HG02763 (cell line): ENCODE measurements at regions not wholly inside any gene's neighbourhood (a gene's known extent, or its start where the extent isn't known, plus 50 kb on each side); places are given as distances from the start of the nearest gene placed in this dataset.
"Not testable (repeated sequence)": the region's sequence is repeated elsewhere in the genome, so short reads cannot be mapped to it uniquely, and the experiment has no call there.

Experiments used
- ATAC-seq: cut with Tn5 transposase; IDR thresholded peaks from one replicate; pipeline ENCODE4 v1.9.1; 2021; ENCODE audit warnings: mild to moderate bottlenecking, moderate library complexity; ENCODE audit not compliant: unreplicated experiment

DNA sequence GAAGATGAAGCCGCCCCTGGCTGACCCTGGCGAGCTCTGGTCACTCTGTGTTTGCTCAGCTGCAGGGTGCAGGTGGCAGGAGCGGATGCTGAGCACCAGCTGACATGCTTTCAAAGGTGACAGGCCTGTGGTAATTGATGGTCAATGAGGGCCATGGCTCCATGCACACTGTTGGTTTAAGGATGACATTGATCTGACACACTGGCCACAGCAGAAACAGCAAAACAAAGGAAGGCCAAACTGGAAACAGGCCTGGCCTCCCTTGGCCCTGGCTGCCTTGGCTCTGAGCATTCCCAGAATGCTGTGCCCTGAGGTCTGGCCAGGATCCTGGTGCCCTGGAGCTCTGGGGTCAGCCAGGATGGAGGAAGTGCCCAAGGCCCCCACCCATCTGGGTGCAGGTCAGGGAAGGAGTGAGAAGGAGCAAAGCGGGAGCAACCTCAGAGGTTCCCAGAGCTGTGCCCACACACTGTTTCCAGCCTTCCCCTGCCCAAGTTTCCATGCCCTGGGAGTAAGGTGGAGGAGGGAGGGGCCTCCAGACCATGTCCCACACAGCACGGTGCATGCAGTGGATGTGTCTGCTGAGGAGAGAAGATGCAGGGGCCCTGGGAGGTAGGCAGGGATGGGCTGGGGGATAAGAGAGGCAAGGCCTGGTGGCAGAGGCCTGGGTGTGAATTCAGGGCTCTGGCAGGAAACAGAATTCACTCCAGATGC lies 302.2 kb downstream of the RPS24 start:
- ATAC-seq, result no peak

DNA sequence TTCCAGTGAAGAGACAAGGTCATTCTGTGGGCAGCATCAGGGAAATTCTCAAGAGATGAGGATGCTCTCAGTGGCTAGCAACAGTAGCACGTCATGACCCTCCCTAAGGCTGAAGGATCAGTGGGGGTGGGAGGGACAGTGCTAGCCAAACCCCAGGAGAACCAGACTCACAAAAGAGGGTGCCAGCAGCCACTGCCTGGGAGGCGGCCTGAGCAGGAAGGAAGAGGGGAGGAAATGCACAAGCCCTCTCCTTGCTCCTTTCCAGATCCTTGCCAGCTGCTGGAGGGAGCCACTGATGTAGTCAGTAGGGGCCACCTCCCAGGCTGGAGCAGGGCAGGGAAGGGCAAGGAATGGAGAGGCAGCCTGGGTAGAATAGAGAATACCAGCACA lies 302.7 kb downstream of the RPS24 start:
- ATAC-seq, result no peak

DNA sequence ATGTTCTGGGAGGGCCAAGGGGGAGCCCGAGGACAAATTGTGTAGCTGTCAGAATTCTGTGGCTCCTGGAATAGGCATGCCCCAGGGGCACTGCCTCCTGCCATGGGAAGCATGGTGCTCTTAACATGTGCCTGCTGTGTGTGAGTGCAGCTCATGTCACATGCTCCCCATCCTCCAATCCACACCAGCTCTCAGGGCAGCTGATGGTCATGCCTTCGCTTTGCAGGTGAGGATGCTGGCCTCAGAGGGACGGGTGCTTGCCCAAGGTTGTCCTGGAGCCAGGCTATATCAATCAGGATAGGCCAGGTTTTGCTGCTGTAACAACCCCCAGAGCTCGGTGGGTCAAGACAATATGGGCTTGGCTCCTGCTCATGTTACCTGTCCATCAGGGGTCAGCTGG lies 303.4 kb downstream of the RPS24 start:
- ATAC-seq, result no peak

DNA sequence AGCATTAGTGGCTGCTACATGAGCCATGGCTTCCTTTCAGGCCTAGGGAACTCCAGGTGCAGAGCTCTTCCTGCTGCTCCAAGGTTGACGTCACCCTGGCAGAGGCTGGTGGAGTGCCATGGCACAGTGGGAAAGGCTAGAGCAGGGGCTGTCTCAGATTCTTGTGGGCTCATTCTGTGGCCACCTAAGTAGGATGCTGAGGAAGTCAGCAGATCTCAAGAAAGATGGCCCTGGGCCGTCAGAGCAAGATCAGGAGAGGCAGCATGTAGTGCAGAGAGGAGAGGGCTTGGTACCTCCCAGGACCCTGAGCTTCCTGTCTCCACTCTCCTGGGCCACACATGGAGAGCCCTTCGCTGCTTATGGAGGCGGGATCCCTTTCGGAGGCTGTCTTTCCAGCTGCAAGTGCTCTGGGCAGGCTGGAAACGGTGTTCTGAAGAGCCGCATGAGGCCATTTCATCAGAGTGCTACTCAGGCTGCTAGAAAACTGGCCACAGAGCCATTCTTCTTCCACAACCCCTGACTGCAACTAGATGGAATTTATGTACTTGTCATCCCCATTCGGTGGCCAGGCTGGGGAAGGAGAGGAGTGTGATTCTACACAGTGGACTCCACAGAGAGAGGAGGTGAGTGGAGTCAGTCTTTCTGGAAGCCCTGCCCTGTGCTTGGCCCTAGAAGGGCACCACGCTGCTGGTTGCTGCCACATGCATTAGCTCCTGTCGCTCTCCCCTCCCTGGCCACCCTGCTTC lies 304.2 kb downstream of the RPS24 start:
- ATAC-seq, result no peak

DNA sequence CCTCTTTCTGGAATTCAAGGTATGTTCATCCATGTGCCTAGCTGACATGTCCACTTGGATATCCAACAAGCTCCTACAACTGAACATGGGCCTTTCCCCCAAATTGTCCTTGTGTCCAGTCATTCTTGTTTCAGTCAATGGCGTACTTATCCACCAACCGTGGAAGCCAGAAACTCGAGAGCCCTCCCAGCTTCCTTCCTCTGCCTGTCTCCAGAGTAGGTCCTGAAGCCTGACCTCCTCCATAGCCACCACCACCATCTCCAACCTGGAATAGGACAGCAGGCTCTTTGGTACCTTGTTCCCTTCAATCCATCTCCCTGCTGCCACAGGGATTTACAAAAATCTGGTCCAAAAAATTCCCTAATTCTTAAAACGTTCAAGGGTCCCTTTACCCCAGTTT lies 305.1 kb downstream of the RPS24 start:
- ATAC-seq, result no peak

DNA sequence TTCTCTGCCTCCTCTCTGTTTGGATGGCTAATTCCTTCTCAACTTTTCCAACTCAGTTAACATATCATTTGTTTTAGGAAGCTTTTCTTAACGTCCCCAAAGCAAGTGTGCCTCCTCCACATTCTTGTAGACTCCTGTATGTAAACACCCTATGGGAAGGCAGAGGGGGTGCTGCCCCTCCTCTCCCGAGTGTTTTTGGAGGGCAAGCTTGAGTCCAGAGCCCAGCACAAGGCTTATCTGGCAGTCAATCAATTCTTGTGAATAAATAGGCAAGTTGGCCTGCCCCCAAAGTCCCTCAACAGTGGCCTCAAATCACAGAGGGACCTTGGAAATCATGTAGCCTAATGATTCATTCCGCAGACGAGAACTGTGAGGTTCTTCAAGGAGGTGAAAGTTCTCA lies 305.6 kb downstream of the RPS24 start:
- no peak for ATAC-seq

DNA sequence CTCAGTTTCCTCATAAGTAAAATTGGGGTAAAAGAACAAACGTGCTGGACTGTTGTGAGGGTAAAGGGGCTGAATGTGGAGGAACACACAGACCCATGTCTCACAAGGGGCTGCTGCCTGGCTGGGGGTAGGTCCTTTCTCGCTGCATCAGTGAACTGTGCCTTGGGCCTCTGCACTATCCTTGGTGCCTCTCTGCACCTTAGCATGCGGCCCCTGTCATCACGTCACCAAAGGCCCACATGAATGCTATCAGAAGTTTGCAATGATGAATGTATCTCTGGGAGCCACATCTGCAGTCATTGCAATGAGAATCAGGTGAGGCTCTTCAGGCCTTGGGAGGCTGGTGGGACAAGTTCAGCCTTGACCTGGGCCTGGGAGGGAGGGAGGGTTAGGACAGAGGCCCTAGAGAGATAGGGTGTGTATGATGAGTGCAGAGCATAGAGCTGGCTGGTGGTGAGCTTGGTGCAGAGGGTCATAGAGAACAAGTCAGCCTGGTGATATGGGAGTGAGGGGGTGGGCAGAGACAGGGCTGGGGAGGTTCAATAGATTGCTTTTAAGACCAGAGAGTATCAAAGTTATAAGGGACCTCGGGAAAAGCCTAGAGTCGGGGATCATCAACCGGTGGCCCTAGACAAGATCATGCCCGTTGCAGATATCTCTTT lies 308.4 kb downstream of the RPS24 start:
- no peak for ATAC-seq

DNA sequence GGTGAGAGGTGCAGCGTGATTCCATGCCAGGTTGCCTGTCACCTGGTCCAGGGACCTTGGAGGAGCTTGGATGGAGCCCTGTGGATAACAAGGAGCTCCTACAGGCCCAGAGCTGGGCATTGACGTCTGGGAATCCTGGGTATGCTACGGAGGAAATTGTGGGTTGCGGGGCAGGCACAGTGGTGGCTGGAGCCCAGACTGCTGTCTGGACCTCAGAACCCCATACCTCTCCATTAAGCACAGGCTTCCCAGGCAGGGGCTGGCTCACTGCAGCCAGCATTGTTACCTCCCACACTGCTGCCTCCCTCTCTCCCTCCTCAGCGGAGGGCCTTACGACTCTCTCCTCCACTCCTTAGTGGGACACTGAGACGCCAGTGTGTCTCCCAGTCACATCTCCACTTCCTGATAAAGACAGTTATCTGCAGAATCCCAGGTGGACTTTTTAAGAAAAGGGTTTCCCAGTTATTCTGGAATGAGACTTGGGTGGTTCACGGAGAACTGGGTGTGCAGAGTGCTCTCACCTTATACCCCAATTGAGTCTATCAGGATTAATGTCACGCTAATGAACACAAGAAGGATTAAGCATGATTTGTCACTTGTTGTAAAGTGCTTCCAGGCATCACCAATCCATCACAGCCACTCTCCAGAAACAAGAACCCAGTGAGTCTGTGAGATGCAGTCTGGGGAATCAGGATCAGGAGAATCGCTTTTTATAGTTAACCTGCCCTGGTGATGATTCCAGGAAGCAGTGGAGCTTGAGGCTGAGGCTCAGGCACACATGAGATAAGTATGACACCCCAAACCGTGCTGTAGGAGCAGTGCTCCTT lies 309.4 kb downstream of the RPS24 start:
- ATAC-seq, result no peak

DNA sequence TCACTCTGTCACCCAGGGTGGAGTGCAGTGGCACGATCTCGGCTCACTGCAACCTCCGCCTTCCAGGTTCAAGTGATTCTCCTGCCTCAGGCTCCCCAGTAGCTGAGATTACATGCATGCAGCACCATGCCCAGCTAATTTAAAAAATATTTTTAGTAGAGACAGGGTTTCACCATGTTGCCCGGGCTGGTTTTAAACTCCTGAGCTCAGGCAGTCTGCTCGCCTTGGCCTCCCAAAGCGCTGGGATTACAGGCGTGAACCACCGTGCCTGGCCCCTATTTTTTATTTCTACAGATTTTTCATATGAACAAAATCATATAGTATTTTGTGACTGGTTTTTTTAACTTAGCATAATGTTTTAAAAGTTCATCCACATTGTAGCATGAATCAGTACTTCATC lies 310.6 kb downstream of the RPS24 start:
- ATAC-seq, result not testable (repeated sequence)

DNA sequence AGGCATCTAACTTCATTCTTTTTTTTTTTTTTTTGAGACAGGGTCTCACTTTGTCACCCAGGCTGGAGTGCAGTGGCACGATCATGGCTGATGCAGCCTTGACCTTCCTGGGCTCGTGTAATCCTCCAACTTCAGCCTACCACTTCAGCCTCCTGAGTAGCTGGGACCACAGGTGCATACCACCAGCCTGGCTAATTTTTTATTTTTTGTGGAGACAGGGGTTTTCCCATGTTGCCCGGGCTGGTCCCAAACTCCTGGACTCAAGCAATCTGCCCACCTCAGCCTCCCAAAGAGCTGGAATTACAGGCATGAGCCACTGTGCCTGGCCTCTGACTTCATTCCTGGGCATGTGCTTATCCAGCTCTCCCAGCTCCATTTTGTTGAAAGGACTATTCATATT lies 311.9 kb downstream of the RPS24 start:
- ATAC-seq, result not testable (repeated sequence)

DNA sequence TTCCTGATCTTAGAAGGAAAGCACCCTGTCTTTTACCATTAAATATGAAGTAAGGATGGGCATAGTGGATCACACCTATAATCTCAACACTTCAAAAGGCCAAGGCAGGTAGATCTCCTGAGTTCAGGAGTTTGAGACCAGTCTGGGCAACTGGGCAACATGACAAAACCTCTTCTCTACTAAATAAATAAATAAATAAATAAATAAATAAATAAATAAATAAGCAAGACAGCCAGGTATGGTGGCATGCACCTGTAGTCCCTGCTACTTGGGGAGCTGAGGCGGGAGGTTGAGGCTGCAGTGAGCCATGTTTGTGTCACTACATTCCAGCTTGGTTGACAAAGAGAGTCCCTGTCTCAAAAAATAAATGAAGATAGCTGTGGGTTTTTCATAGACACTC lies 313.1 kb downstream of the RPS24 start:
- no peak for ATAC-seq

DNA sequence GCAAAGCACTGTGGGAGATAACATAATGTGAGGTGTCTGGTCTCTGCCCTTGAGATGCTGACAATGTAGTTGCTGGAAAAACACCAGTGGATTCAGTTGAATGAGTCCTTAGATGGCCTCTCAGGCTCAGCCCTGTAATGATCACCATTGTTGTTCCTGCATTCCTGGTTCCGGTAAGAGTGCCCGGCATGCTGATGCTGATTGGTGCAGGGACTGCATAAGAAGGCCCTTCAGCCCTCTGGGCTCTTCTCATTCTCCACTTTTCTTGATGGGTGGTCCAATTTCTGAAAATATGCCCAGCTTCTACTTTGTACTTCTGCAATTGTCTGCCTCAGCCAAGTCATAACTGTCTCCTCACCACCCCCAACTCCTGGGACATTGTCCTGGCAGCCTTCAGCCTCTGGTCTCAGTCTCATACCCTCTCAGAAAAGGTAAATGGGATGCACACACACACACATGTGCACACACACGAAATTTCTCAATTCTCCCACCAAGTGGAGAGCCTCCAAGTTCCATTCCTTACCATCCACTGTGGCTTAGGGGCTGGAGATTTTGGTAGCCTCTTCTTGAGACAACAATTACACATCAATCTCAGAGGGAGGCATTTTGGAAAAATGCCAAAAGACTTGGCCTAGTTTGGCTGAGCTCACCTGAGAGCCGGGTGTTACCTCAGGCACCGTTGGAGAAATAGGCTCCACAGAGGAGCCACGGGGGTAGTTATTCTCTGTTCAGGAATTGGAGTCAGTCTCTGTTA lies 314.9 kb downstream of the RPS24 start:
- no peak for ATAC-seq

DNA sequence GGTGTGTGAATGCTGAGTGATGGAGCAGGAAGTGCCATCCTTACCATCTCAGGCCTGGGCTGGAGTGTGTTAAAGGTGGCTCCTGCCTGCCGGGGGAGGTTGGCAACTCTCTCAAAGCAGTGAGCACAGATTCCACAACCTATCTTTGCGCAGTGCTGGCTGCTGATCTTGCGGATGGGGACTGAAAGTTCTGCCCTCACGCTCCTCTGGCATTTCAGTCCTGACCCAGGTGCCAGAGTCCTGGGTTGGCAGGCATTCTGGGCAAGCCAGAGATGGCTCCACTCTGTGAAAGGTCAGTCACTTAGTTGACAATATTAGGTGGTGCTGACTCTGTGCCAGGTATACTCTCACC lies 315.5 kb downstream of the RPS24 start:
- no peak for ATAC-seq

DNA sequence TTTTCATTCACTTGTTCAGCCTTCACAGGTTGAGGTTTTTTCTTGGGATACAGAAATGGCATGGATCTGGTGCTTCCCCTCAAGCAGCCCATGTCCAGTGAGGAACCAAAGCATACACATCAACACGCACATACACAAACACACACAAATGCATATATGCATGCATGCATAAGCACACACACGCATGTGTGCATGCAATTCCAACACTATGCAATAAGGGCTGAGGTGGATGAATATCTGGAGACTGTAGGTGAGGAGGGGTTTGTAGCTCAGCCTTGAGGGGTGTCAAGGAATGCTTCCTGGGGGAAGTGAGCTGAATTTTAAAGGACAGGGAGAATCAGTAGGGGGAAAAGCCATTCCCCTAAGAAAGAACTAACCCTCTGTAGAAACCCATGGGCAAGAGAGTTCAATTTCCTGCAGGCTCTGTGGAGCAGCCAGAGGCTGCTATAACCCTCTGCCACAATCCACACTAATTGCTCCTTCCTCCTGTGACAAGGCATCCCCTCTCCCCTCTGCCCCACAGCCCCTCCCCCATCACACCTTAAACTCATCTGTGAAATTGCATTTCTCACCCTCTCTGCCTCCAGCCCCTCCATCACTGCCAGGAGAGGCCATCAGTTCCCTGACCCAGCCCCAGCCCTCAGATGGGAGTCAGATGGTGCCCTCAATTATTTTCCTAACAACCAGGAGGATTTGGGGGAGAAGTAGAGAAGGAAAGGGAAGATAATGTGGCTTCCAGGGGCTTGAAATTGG lies 316.4 kb downstream of the RPS24 start:
- no peak for ATAC-seq

DNA sequence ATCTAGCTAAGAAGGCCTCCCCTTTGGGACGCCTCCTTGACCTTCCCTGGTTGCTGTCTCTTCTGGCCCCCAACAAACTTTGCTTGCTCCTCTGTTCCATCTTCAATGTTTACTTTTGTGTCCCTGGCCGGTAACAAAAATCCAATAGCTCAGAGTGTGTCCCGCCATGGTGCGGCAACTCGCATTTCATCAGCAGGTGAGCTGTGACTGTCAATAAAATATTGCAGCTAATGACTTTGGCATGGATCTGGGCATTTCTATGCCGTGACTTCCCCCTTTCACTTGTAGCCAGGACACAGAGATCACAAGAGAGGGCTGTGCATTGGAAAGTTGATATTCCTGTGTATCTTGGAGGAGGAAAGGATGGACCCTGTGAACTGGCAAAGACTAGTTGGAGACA lies 317.6 kb downstream of the RPS24 start:
- no peak for ATAC-seq

DNA sequence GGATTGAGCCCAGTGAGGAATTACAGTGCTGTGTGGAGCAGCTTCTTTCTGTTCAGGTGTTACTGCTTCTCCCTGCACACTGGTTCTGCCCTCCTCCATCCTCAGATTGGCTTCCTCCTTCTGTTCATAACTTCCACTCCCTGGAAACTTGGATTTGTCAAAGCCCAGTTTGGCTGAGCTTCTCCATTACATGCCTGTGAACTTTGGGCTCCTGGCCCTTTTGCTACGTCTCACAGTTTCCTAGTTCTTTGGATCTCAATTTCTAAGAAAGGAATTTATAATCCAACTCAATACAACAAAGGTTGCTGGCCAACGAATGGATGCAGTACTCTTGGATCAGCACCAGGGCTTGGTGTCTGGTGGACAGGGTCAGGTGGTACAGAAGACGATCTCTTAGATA lies 318.1 kb downstream of the RPS24 start:
- ATAC-seq, result no peak

DNA sequence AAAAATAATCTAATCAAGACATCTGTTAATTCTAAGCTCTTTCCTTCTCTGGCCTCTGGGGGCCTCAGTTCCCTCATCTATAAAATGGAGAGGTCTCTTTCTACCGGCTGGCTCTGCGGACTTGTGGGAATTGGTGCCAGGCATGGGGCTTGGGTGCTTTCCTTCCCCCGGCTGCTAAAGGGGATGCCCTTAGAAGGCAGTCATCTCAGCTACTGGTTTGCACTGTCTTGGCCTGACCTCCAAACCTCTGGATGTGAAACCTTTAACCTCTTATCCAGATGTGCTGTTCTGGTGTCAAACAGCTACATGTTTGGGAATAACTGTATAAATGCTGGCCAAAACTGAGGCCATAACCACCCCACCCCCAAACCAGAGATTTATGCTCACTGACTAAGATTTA lies 320.0 kb downstream of the RPS24 start:
- no peak for ATAC-seq

DNA sequence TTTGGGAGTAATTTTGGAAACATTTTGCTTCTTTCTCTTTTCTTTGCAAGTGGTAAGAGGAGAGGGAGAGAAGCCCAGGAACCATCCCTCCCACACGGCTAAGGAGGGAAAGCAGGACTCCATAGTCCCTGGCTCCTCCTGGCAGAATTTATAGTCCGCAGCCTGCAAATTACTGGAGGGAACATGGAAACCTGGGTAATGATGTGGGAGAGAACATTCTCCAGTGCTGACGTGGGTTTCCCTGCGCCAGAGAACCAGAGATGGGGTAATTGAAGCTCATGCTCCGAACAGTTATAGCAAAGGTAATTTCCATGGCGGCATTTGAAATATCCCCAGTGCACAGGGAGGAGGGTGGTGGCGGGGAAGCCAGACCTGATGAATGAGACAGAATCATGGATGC lies 320.4 kb downstream of the RPS24 start:
- no peak for ATAC-seq

DNA sequence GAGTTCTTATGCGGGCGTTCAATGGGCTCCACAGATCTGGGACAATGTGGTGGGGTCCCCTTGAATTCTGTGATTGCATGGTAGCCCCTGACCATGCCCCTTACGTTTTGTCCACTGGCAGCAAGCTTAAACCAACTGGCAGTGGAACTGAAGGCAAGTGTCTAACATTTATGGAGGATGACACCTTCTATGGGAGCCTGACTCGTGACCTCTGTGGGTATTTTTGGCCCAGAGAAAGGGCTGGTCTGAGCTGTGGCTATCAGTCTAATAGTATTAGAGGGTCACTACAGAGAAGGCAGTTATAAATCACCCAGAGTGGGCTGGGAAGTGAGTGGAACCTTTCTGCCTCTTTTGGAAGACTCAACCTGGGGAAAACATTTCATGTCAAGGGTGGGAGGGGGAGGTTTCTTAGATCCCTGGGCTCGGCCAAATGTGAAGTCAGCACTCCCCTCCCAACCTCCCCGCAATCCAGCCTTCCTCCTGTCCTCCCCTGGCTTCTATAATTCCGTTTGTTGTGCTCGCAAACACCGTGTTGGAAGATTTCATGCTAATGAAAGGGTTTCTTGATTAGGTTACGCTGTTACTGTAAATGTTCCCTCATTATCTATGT lies 322.7 kb downstream of the RPS24 start:
- ATAC-seq, result no peak
